ENCODE measurements at regions not wholly inside any gene's neighbourhood (a gene's known extent, or its start where the extent isn't known, plus 50 kb on each side); places are given as distances from the start of the nearest gene placed in this dataset.

DNA sequence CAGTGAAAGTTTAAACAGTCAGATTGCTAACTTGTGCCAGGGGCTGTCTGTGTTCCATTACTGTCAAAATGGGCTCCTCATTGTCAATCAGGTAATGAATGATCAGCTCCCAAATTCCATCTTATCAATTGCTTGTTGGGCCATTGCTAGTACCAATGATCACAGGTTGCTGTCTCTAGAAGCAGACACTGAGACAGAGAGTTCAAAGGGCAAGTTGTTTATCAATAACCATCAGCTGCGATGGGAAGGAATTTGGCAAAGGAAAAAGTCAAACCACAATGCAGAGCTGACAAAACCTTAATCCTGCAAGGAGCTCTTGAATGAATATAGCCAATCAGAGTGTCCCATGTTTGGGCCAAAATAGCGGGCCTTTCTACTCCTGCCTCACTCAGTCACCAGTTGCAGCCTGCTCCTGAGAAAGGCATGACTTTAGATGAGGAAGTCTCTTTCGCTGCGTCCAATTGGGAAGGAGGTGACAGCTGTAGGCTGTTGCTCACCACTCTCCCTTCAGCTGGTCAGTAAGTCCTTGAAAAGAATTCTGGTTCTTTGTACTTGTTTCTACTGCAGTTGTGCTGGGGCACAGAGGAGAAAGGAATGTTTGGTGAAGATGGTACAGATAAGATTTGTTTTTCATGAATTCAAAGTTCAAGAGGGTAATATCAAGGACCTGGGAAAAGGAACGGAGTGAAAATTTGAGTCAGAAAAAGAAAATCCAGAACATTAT, 179.2 kb upstream of the PDE3A start:
- no peak overlapping the region for H2AFZ ChIP-seq (ENCODE audit: low read length)
- no peaks in the 10 kb centered on the region for H3K9me3 ChIP-seq (ENCODE audit: insufficient read depth, low read depth, low read length)
- TF ChIP-seq, protein P1, sequence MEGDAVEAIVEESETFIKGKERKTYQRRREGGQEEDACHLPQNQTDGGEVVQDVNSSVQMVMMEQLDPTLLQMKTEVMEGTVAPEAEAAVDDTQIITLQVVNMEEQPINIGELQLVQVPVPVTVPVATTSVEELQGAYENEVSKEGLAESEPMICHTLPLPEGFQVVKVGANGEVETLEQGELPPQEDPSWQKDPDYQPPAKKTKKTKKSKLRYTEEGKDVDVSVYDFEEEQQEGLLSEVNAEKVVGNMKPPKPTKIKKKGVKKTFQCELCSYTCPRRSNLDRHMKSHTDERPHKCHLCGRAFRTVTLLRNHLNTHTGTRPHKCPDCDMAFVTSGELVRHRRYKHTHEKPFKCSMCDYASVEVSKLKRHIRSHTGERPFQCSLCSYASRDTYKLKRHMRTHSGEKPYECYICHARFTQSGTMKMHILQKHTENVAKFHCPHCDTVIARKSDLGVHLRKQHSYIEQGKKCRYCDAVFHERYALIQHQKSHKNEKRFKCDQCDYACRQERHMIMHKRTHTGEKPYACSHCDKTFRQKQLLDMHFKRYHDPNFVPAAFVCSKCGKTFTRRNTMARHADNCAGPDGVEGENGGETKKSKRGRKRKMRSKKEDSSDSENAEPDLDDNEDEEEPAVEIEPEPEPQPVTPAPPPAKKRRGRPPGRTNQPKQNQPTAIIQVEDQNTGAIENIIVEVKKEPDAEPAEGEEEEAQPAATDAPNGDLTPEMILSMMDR (conservative IDR thresholded peaks at IDR 0.05; ENCODE audit: low read length), result no peak
- no peak for TF ChIP-seq EZH2phosphoT487 (IDR thresholded peaks at IDR 0.05; ENCODE audit: borderline replicate concordance)
- H3K79me2 ChIP-seq (ENCODE audit: insufficient read depth, low read length), result no peaks in the 10 kb centered on the region
- no peaks in the 10 kb centered on the region for H3K4me1 ChIP-seq (ENCODE audit: insufficient read depth, low read length, poor library complexity, severe bottlenecking)
- H3K36me3 ChIP-seq (ENCODE audit: insufficient read depth, low read length), result no peaks in the 10 kb centered on the region
- H4K20me1 ChIP-seq (ENCODE audit: insufficient read depth, low read length, poor library complexity, severe bottlenecking), result no peaks in the 10 kb centered on the region
- H3K4me2 ChIP-seq (ENCODE audit: low read depth, low read length, poor library complexity, severe bottlenecking), result no peak overlapping the region
- no peaks in the 10 kb centered on the region for H3K9me2 ChIP-seq (replicated peaks; ENCODE audit: low read depth, low read length)
- H3K27me3 ChIP-seq (ENCODE audit: insufficient read depth, low read length, poor library complexity, severe bottlenecking), result no peaks in the 10 kb centered on the region
- no peak overlapping the region for H3K9ac ChIP-seq (ENCODE audit: low read depth, low read length, poor library complexity, severe bottlenecking)
- H3F3A ChIP-seq (ENCODE audit: low read depth), result no peaks in the 10 kb centered on the region
- no peak overlapping the region for H3K4me3 ChIP-seq (ENCODE audit: low read length, poor library complexity, severe bottlenecking)

DNA sequence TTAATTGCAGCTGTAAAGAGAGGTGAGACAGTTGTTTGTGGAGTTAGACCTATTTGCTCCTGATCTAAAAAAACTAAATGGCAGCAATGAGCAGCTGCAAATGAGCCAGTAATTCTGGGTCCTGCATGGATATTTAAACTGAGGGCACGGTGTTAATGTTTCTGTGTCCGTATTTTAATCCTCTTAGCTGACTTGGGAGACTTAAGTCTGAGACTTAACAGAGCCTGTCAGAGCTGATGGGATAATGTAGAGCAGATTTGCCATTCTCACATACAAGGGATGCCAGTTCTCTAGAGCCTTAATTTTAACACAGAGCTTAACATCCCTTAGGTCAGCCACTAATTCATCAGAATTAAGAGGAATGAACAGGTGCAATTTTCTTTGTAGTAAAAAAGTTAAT, 178.6 kb upstream of the PDE3A start:
- no peak overlapping the region for H3K4me2 ChIP-seq (ENCODE audit: low read depth, low read length, poor library complexity, severe bottlenecking)
- no peak overlapping the region for H3K9ac ChIP-seq (ENCODE audit: low read depth, low read length, poor library complexity, severe bottlenecking)
- no peaks in the 10 kb centered on the region for H4K20me1 ChIP-seq (ENCODE audit: insufficient read depth, low read length, poor library complexity, severe bottlenecking)
- H3K27me3 ChIP-seq (ENCODE audit: insufficient read depth, low read length, poor library complexity, severe bottlenecking), result no peaks in the 10 kb centered on the region
- no peaks in the 10 kb centered on the region for H3K79me2 ChIP-seq (ENCODE audit: insufficient read depth, low read length)
- H3K4me1 ChIP-seq (ENCODE audit: insufficient read depth, low read length, poor library complexity, severe bottlenecking), result no peaks in the 10 kb centered on the region
- H3K9me3 ChIP-seq (ENCODE audit: insufficient read depth, low read depth, low read length), result no peaks in the 10 kb centered on the region
- H2AFZ ChIP-seq (ENCODE audit: low read length), result no peak overlapping the region
- TF ChIP-seq, protein P1 (conservative IDR thresholded peaks at IDR 0.05; ENCODE audit: low read length), result no peak
- no peak for TF ChIP-seq EZH2phosphoT487 (IDR thresholded peaks at IDR 0.05; ENCODE audit: borderline replicate concordance)
- no peaks in the 10 kb centered on the region for H3K9me2 ChIP-seq (replicated peaks; ENCODE audit: low read depth, low read length)
- no peaks in the 10 kb centered on the region for H3K36me3 ChIP-seq (ENCODE audit: insufficient read depth, low read length)
- no peak overlapping the region for H3K4me3 ChIP-seq (ENCODE audit: low read length, poor library complexity, severe bottlenecking)
- no peaks in the 10 kb centered on the region for H3F3A ChIP-seq (ENCODE audit: low read depth)

DNA sequence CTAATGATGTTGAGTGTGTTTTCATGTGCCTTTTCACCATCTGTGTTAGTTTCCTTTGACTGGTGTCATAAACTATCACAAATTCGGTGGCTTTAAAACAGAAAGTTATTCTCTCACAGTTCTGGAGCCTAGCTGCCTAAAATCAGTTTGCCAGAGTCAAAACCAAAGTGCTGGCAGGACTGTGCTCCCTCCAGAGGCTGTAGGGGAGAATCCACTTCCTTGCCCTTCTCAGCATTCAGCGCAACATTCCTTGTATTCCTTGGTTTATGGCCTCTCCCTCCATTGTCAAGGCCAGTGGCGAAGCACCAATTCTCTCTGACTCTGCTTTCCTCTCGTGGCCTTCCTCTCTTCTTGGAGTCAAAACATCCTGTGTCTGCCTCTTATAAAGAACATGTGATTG, 174.2 kb upstream of the PDE3A start:
- TF ChIP-seq, protein P1 (conservative IDR thresholded peaks at IDR 0.05; ENCODE audit: low read length), result no peak; the same call in 1 of the 2 replicates
- TF ChIP-seq EZH2phosphoT487 (IDR thresholded peaks at IDR 0.05; ENCODE audit: borderline replicate concordance), result no peak
- Histone ChIP-seq H3K4me3 (ENCODE audit: low read length, poor library complexity, severe bottlenecking) (no peak overlapping the region), H2AFZ (ENCODE audit: low read length) (no peak overlapping the region)

More for the DNA sequence above, 174.2 kb upstream of the PDE3A start:
- no peaks in the 10 kb centered on the region for H3K4me1 ChIP-seq (ENCODE audit: insufficient read depth, low read length, poor library complexity, severe bottlenecking)
- no peaks in the 10 kb centered on the region for H3K9me3 ChIP-seq (ENCODE audit: insufficient read depth, low read depth, low read length)
- H3K9ac ChIP-seq (ENCODE audit: low read depth, low read length, poor library complexity, severe bottlenecking), result no peak overlapping the region
- no peaks in the 10 kb centered on the region for H3K79me2 ChIP-seq (ENCODE audit: insufficient read depth, low read length)
- H3F3A ChIP-seq (ENCODE audit: low read depth), result no peaks in the 10 kb centered on the region
- no peaks in the 10 kb centered on the region for H3K9me2 ChIP-seq (replicated peaks; ENCODE audit: low read depth, low read length)
- H3K4me2 ChIP-seq (ENCODE audit: low read depth, low read length, poor library complexity, severe bottlenecking), result no peak overlapping the region
- no peaks in the 10 kb centered on the region for H4K20me1 ChIP-seq (ENCODE audit: insufficient read depth, low read length, poor library complexity, severe bottlenecking)
- no peaks in the 10 kb centered on the region for H3K36me3 ChIP-seq (ENCODE audit: insufficient read depth, low read length)
- no peaks in the 10 kb centered on the region for H3K27me3 ChIP-seq (ENCODE audit: insufficient read depth, low read length, poor library complexity, severe bottlenecking)
